ENCODE measurements at regions not wholly inside any gene's neighbourhood (a gene's known extent, or its start where the extent isn't known, plus 50 kb on each side); places are given as distances from the start of the nearest gene placed in this dataset.

- TF ChIP-seq EZH2 (IDR thresholded peaks at IDR 0.05; ENCODE audit: borderline replicate concordance, low read depth, low read length, severe bottlenecking) (no peak), POLR2AphosphoS5 (IDR thresholded peaks at IDR 0.05; ENCODE audit: insufficient read depth, low read depth, low read length) (no peak), POLR2A (IDR thresholded peaks at IDR 0.05; ENCODE audit: low read depth, low read length) (no peak)
- TF ChIP-seq, protein P1, sequence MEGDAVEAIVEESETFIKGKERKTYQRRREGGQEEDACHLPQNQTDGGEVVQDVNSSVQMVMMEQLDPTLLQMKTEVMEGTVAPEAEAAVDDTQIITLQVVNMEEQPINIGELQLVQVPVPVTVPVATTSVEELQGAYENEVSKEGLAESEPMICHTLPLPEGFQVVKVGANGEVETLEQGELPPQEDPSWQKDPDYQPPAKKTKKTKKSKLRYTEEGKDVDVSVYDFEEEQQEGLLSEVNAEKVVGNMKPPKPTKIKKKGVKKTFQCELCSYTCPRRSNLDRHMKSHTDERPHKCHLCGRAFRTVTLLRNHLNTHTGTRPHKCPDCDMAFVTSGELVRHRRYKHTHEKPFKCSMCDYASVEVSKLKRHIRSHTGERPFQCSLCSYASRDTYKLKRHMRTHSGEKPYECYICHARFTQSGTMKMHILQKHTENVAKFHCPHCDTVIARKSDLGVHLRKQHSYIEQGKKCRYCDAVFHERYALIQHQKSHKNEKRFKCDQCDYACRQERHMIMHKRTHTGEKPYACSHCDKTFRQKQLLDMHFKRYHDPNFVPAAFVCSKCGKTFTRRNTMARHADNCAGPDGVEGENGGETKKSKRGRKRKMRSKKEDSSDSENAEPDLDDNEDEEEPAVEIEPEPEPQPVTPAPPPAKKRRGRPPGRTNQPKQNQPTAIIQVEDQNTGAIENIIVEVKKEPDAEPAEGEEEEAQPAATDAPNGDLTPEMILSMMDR (IDR thresholded peaks at IDR 0.05; ENCODE audit: extremely low read depth in 1 of 2, insufficient read depth in 1 of 2, low read depth in 1 of 2, low read length in 2 of 2), result no peak
Observed at GRCh38 chr20:1844325-1845162, 50.7 kb upstream of the SIRPA start.

Data from endothelial cell of umbilical vein (primary cell).